G401 (cell line): ENCODE measurements at regions not wholly inside any gene's neighbourhood (a gene's known extent, or its start where the extent isn't known, plus 50 kb on each side); places are given as distances from the start of the nearest gene placed in this dataset.
"Not testable (repeated sequence)": the region's sequence is repeated elsewhere in the genome, so short reads cannot be mapped to it uniquely, and the experiment has no call there.

Source experiments
- DNase-seq: peaks from one replicate; pipeline ENCODE4 v3.0.0-alpha.2; 2015; ENCODE audit warnings: low spot score
- in situ Hi-C: cut with HindIII; loops from 2 replicates; pipeline ENCODE4 v1.10.0; 2016; ENCODE audit warnings: low sequenced_read_pairs, mixed read lengths

DNA sequence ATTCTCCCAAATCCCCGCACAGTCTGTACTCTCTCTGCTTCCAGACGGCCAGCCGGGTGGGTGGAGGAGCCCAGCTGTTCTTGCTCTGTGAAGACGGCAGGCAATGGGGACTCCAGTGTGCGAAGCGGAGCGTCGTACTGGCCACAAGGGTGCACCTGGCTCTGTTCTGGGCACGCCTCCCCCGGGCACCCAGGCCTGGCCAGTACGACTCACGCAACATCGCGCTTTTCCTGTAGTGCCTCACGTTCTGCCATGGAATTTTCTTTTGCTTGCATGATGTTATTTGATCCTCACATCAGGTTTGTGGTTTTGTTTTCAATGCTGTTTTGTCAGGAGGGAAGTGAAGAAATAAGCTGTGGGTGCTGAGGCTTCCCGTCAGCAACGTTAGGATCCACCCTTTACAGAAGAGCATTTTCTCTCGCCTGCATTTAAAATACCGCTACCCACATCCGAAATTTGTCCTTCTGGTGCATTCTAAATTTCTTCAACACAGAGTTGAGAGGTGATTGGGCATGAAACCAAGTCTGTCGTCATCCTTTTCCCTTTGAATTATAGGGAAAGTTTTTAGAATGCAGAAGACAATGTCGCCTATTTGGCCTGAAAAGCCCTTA is 311.7 kb downstream of the TRIM36 start:
- no peak for DNase-seq
- in situ Hi-C loops, result no loop called here

DNA sequence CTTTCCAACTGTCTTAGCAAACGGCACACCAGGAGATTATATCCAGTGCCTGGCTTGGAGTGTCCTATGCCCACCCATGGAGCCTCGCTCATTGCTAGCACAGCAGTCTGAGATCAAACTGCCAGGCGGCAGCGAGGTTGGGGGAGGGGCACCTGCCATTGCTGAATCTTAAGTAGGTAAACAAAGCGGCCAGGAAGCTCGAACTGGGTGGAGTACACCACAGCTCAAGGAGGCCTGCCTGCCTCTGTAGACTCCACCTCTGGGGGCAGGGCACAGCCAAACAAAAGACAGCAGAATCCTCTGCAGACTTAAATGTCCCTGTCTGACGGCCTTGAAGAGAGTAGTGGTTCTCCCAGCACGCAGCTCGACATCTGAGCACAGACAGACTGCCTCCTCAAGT is 325.0 kb downstream of the TRIM36 start:
- in situ Hi-C loops, DNase-seq: not testable (repeated sequence)

DNA sequence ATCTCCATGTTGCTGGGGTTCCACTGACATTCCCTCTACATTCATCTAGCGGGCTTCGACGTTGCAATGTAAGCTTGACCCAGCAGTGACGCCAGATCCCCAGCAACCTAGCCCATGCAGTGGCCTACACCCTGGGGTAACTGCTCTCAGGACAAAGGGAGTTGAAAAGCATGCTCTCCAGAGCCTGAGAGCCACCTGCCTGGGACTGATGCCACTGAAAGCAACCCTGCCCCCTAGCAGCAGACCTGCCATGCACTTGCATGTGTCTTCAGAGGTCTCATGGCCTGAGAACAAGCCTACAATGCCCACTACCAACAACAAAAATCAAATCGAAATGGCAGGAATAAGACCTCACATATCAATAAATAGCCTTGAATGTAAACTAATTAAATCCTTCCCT is 330.3 kb downstream of the TRIM36 start:
- DNase-seq, result no peak
- in situ Hi-C loops, result no loop called here

DNA sequence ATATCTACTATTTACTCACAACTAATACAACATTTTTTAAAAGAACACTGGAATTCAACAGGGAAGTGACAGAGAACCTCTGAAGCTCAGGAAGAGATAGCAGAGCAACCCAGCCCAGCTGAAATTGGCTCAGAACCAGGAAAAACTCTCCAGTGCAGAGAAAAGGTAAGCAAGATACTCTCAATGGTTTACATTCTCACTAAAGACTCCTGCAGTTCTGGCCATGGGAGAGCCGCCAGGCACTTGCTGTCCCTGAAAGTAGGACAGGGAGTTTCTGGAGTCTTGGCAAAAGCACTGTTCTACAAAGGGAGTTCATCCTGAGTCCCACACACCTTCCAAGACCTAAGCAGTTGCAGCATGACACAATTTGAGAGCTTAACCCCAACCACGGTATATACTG is 330.8 kb downstream of the TRIM36 start:
- peak; percentile 7 for DNase-seq
- in situ Hi-C loops, result no loop called here

DNA sequence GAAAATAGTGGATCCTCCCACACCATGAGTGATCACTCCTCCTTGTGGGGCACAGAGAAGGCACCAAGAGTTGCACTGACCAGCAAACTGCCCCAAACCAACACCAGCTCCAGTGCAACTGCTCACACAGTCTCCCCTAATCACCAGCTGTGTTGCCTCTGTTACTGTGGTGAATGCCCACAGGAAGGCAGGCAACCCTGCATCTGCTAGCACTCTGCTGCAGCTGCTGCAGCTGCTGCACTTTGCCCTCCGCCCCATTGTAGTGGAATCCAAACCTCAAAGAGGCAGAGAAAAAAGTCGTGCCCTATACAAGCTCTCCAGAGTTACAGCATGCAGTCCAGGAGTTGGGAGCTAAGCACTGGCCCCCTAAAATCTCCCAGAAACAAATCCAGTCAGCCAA is 339.6 kb downstream of the TRIM36 start:
- in situ Hi-C loops, result no loop called here
- DNase-seq, result no peak

DNA sequence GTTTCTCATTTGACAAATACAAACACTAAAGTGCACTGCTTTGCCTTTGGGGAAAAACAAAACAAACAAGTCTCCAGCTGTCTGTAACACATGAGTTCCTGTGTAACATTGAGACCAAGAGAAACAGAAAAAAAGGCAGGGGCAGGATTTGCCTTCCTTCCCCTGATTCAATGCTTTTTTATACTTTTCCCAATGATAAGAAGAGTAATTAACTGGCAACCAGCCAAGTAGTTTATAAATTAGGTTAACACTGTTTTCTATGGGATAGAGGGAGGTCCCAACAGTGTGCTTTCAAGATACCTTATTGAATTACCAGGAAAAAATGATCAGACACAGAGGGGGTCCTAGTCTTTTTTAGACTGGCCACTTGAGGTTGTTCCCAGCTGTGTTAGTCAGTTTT is 346.8 kb downstream of the TRIM36 start:
- in situ Hi-C loops, result no loop called here
- DNase-seq, result no peak

DNA sequence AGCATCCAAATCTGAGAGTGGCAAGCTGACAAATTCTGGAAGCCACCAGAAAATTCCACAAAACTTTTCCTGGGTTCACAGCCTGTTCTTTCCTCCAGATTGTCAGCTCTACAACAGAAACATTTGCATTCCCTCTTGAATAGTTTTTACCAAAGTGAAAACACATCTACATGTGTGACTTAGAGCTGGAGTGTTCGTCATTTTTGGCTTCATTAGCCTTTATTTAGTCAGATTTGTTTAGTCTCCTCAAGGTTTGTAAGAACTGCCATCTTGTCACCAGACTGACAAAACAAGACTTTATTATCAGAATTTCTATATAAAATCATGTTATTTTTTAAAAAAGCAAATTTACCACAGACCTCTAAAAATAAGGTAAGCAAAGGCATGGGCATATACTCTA is 347.3 kb downstream of the TRIM36 start:
- DNase-seq, result no peak
- in situ Hi-C loops, result no loop called here

DNA sequence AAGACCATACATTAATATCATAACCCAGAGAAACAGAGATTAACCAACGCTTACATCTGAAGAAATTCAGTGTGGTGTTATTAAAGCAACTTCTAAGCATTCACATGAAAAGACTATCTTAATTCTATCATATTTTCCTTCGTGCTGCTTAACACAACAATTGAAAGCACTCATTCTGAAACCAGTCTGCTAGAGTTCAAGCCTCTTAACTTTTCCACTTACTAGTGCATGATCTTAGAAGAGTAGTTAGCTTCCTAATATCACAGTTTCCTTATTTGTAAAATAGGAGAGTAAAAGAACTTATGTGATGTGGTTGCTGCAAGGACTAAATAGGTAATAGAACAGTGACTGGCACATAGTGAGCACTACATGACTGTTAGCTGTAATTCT is 379.3 kb downstream of the TRIM36 start:
- in situ Hi-C loops, result no loop called here

DNA sequence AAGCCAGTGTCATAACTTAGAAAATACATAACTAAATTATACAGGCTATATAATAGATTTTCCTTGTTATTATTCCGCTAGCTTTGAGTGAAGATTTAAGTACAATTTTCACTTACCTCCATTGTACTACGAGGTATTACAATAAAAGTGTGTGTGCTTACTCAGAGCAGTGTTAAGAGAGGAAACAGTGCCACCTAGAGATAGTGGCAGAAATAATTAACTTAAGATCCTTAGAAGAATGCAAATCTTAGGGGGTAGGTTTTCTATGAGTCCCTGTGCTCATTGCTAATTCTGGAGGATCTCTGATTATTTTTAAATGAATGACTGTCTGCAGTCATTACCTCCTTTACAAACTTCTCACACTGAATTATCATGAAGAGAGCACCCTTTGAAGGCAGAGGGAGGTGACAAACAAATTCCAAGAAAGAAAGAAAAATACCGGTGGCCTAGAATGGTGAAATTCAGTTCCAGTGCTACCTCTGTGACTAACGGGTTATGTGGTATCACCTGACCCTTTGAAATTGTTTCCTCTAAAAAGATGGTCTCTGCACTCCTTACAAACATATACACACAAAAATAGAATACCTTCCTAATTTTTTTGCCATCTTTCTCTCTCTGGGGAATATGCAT is 379.8 kb downstream of the TRIM36 start:
- peak; percentile 65 for DNase-seq

More for the DNA sequence above, 379.3 kb downstream of the TRIM36 start:
- DNase-seq, result no peak

DNA sequence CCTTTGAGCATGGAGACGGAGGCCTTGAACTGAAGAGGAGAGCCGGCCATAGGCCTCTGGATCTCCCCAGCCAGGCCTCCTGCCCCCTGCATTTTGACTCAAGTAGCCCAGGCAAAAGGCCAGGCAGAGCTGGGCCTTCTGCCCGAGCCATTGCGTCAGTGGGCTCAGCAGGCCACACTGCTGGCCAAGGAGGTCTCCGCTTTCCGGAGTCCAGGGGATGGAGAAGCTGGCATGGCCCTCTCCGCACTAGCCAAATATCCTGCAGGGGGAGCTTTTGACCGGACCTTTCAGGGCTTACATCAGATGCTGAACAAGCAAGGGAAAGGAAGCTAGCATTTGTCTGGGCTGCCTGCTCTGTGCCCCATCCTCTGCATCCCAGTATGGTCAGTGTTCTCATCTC is 386.8 kb downstream of the TRIM36 start:
- in situ Hi-C loops, result no loop called here
- DNase-seq, result peak; percentile 98

More for the DNA sequence above, 379.8 kb downstream of the TRIM36 start:
- in situ Hi-C loops, result no loop called here

DNA sequence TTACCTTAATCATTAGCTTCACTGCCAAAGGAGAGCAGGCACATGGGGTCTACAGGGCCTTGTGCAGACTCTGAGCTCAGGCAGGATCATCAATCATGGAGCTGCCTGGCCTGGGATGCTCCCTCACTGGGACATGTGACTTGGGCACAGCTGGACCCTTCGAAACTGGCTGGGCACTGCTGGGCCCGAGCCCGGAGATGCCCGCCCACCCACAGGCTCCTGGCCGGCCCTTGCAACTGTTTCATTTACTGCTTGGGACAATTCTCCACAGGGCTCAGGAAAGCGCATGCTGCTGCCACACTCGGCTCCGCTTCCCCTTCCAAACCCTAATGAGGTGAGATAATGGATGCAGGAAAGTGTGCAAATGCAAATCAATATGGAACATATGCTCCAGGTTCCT is 387.5 kb downstream of the TRIM36 start:
- in situ Hi-C loops, result no loop called here
- peak; percentile 97 for DNase-seq

DNA sequence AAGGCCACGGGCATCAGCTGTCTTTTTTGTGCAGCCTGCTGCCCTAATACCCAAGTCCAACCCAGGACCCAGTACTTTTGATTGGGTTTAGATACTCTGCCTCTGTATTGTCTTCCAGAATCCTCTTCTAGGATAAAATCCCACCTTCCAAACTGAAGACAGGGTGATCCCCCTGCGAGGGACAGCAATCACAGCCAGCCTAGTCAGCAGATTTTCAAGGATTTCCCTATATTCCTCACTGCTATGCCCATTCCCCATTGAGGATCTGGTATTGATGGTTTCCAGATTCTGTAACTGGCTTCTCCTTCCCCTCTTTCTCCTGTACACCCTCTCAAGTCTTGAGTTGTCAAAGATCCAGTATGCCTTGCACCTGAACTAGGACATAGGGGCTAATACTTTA is 389.4 kb downstream of the TRIM36 start:
- in situ Hi-C loops, result no loop called here
- DNase-seq, result no peak

DNA sequence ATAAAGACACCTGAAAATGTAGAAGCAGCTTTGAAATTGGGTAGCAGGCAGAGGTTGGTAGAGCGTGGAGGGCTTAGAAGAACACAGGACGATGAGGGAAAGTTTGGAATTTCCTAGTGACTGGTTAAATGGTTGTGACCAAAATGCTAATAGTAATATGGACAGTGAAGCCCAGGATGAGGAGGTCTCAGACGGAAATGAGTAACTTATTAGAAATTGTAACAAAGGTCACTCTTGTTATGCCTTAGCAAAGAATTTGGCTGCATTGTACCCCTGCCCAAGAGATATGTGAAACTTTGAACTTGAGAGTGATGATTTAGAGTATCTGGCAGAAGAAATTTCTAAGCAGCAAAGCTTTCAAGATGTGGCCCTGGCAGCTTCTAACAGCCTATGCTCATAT is 382.5 kb downstream of the KCNN2 start:
- in situ Hi-C loops, result no loop called here
- no peak for DNase-seq

DNA sequence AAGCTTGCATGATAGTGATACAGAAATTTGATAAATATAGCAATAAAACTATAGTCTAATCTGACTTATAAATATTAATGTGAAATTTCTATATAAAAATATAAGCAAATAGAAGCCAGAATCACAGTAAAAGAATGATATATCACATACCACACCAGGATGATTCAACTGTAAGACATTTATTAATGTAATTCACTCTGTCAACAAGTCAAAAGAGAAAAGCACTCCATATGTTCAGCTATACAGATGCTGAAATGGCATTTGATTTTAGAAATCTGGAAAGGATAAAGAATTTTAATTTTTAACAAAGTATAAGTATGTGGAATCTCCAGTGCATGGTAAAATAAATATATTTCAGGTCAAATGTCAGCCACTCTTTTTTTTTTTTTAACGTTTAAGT is 372.4 kb downstream of the KCNN2 start:
- in situ Hi-C loops, result no loop called here
- no peak for DNase-seq

DNA sequence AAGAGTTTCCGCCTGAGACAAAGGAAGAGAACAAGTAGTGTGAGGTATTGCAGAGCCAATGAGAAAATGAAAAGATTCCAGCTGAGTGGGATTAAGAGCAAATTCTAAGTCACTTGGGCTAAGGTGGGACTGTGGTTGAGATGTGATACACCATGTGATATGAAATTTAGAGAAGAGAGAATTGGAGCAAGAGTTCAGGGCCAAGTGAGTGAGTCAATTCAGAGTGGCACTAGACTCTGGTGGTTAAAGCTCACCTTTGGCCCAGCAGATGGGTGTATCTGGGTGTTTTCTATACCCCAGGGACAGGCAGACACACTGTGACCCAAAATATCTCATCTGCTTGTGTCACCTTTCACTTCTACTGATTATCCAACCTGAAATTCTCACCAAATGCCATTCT is 368.1 kb downstream of the KCNN2 start:
- DNase-seq, result no peak
- in situ Hi-C loops, result no loop called here

DNA sequence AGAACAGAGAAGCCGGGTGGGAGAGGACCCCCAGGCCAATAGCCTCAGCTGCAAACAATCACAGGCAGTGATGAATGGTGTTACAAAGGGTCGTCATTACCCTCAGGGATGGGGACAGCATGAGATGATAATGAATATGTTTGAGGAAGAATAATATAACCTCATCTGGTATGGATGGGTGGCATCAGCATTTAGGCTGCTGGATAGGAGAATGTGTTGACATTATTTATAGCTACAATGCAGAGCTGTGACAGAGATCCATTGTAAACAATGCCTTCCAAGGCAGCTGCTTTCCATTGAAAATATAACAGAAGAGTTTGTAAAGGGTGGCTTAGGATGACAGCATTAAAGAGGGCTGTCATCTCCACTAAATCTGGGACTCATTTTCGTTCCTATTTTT is 365.5 kb downstream of the KCNN2 start:
- no peak for DNase-seq
- in situ Hi-C loops, result no loop called here

DNA sequence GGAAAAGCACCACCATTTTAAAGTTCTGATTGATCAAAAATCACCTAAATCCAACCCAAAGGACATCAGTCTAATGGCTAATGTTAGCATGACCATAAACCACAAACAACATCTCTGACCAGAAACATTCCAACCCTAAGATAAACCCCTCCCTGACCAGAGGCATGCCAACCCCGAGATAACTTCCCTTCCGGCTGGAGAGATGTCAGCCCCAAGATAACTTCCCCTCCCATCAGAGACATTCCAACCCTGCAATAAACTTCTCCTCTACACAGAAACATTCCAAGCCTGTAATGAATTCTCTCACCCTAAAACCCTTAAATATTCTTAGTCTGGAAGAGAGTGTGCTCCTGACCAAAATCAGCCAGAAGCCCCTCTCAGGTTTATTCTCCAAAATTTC is 364.3 kb downstream of the KCNN2 start:
- DNase-seq, result no peak
- in situ Hi-C loops, result no loop called here

DNA sequence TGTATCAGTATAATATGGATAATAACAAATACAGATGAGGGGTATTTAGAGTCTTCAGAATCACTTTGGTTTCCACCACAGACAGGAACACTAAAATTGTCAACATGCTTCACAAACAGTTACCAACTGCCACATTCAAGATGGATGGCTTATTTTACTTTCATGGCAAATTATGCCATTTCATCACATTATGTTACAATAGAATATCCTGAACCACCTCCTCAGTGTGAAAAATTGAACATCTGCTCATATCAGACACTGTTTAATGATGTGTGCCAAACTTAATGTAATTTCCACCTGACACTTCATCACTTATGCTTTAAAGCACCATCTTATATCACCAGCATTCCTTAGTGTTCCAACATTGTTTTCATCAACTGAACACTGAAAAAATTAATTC is 357.4 kb downstream of the KCNN2 start:
- in situ Hi-C loops, result no loop called here
- DNase-seq, result no peak

DNA sequence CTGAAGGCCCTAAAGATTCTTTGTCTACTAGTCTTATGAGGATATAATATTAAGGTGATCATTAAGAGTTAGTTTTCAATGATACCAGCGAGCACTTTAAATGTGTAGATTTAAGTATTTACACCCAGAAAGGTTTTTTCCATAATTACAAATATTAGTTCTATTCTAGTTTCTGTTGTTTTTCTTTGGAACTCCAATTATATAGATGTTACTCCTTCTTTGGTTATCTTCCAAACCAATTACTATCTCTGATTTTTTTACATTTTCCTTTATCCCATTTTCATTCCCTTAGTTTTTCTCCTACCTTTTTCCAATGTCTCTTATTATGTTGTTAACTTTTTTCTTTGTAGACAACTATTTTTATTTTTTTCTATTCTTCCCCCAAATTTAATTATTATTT is 355.1 kb downstream of the KCNN2 start:
- no peak for DNase-seq
- in situ Hi-C loops, result no loop called here

DNA sequence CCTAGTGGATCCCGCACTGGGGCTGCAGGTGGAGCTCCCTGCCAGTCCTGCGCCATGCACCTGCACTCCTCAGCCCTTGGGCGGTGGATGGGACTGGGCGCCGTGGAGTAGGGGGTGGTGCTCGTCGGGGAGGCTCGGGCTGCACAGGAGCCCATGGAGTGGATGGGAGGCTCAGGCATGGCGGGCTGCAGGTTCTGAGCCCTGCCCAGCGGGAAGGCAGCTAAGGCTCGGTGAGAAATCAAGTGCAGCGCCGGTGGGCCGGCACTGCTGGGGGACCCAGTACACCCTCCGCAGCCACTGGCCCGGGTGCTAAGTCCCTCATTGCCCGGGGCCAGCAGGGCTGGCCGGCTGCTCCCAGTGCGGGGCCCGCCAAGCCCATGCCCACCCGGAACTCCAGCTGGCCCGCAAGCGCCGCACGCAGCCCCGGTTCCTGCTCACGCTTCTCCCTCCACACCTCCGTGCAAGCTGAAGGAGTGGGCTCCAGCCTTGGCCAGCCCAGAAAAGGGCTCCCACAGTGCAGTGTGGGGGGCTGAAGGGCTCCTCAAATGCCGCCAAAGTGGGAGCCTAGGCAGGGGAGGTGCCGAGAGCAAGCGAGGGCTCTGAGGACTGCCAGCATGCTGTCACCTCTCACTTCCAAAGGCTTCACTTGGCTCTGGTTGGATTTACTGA is 342.5 kb downstream of the KCNN2 start:
- DNase-seq, in situ Hi-C loops: not testable (repeated sequence)

DNA sequence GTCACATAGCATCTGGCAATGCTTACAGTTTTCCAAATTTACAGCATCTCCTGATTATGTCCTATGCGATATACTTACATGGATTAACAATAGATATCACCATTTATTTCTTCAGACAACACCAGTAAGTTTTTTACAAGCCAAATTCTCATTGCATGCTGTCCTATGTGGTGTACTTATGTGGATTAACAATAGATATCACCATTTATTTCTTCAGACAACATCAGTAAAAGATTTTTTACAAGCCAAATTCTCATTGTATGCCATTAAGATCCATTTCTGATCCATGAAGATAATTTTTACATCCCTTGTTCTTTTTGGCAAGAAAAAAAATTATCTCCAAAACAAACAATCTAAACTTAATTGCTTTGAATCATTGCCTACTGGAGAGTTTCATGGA is 340.9 kb downstream of the KCNN2 start:
- no peak for DNase-seq
- in situ Hi-C loops, result no loop called here
